HG02623 (cell line): ENCODE measurements at regions not wholly inside any gene's neighbourhood (a gene's known extent, or its start where the extent isn't known, plus 50 kb on each side); places are given as distances from the start of the nearest gene placed in this dataset.
"Not testable (repeated sequence)": the region's sequence is repeated elsewhere in the genome, so short reads cannot be mapped to it uniquely, and the experiment has no call there.

Source experiments
- ATAC-seq: cut with Tn5 transposase; IDR thresholded peaks from one replicate; pipeline ENCODE4 v1.9.1; 2021; ENCODE audit warnings: moderate library complexity; ENCODE audit not compliant: unreplicated experiment

- ATAC-seq: no peak
These were observed 87.0 kb upstream of the SPRY4 start for GRCh38 chr5:142411656-142412425.

- ATAC-seq: no peak
These were observed 86.3 kb upstream of the SPRY4 start for GRCh38 chr5:142411103-142411502.

- no peak for ATAC-seq
These were observed 84.2 kb upstream of the SPRY4 start for GRCh38 chr5:142408981-142409481.

GRCh38 chr5:142408536-142408935, 83.7 kb upstream of the SPRY4 start:
- ATAC-seq: no peak

- ATAC-seq: no peak
These were observed 81.1 kb upstream of the SPRY4 start for GRCh38 chr5:142405814-142406395.

- ATAC-seq: no peak
These were observed 80.2 kb upstream of the SPRY4 start for GRCh38 chr5:142405023-142405422.

GRCh38 chr5:142404046-142404477, 79.2 kb upstream of the SPRY4 start:
- ATAC-seq: no peak

- ATAC-seq: no peak
These were observed 78.8 kb upstream of the SPRY4 start for GRCh38 chr5:142403583-142403982.

- no peak for ATAC-seq
These were observed 78.0 kb upstream of the SPRY4 start for GRCh38 chr5:142402752-142403318.

- ATAC-seq: no peak
These were observed 75.6 kb upstream of the SPRY4 start for GRCh38 chr5:142400415-142400814.

GRCh38 chr5:142399891-142400290, 75.1 kb upstream of the SPRY4 start:
- ATAC-seq: no peak

GRCh38 chr5:142398730-142399055, 73.9 kb upstream of the SPRY4 start:
- ATAC-seq: no peak

- not testable (repeated sequence) for ATAC-seq
These were observed 73.3 kb upstream of the SPRY4 start for GRCh38 chr5:142398011-142398729.

- no peak for ATAC-seq
These were observed 72.4 kb upstream of the SPRY4 start for GRCh38 chr5:142397178-142397577.

GRCh38 chr5:142396436-142397038, 71.7 kb upstream of the SPRY4 start:
- ATAC-seq: no peak

GRCh38 chr5:142395334-142395733, 70.5 kb upstream of the SPRY4 start:
- ATAC-seq: no peak

- ATAC-seq: no peak
These were observed 66.4 kb upstream of the SPRY4 start for GRCh38 chr5:142391058-142391845.

- ATAC-seq: no peak
These were observed 65.5 kb upstream of the SPRY4 start for GRCh38 chr5:142390334-142390733.

- no peak for ATAC-seq
These were observed 63.9 kb upstream of the SPRY4 start for GRCh38 chr5:142388696-142389095.

- ATAC-seq: no peak
These were observed 62.3 kb upstream of the SPRY4 start for GRCh38 chr5:142387024-142387682.
